HepG2 (cell line): ENCODE measurements at regions not wholly inside any gene's neighbourhood (a gene's known extent, or its start where the extent isn't known, plus 50 kb on each side); places are given as distances from the start of the nearest gene placed in this dataset.

Experiments
- ATAC-seq: fragments of 200-7000 bp; cut with Tn5 transposase; 3 replicates; pipeline ENCODE4 v1.9.1; 2020; ENCODE audit warnings: mild to moderate bottlenecking, moderate library complexity
- BruUV-seq: library from RNA; stranded (reverse); fragments of 400-500 nt; replicated peaks from 2 replicates; lab custom pipeline; 2021; lab: Mats Ljungman, UMichigan
- CTCF ChIA-PET: fragments of 300-600 bp; formaldehyde crosslinking; extraction: SDS; loops from one replicate; lab custom pipeline; 2021; ENCODE audit warnings: low total read pairs, inconsistent platforms, low intra/inter-chr PET ratio; lab: Yijun Ruan, JAX
- POLR2A ChIA-PET: fragments of 350-600 bp; sonication (Branson Sonifier 250); formaldehyde crosslinking; loops from one replicate; lab custom pipeline; 2020; ENCODE audit warnings: antibody characterized with exemption, inconsistent platforms; lab: Yijun Ruan, JAX
- DNase-seq: peaks from one replicate; pipeline ENCODE4 v3.0.0-alpha.2; 2015; ENCODE audit warnings: low spot score
- FAIRE-seq: peaks from 3 replicates; lab custom pipeline; 2011; peaks lifted over from hg19 to GRCh38; lab: Jason Lieb, UNC
- H2AFZ ChIP-seq: one replicate; pipeline ENCODE4 v1.6.1; 2011; ENCODE audit warnings: low read length, inconsistent platforms
- H3K27ac ChIP-seq: fragments of 300-600 bp; 3 replicates; pipeline ENCODE4 v1.8.0; 2011; ENCODE audit warnings: mixed run types, mild to moderate bottlenecking, mixed read lengths, low read length, inconsistent platforms; ENCODE audit not compliant: insufficient read depth; ENCODE audit errors: extremely low read length
- H3K27me3 ChIP-seq, 2 experiments: fragments of 200-600 bp in 1 of 2; 2 replicates in 1 of 2; 3 replicates in 1 of 2; pipeline versions ENCODE4 v1.6.0 to v1.8.0; 2011; ENCODE audit warnings: low read length in 2 of 2, mild to moderate bottlenecking in 2 of 2, moderate library complexity in 2 of 2, inconsistent platforms in 1 of 2; ENCODE audit not compliant: insufficient read depth in 2 of 2, control insufficient read depth in 1 of 2
- H3K36me3 ChIP-seq, 2 experiments: fragments of 200-600 bp in 1 of 2; replicated peaks in 1 of 2; 2 replicates in 1 of 2; 3 replicates in 1 of 2; pipeline versions ENCODE4 v1.5.1 to v1.8.0; 2011; ENCODE audit warnings: low read length in 2 of 2, inconsistent platforms in 1 of 2; ENCODE audit not compliant: insufficient read depth in 2 of 2, control insufficient read depth in 1 of 2
- H3K4me1 ChIP-seq: 2 replicates; pipeline ENCODE4 v1.5.1; 2012; ENCODE audit warnings: low read length, inconsistent platforms; ENCODE audit not compliant: insufficient read depth
- H3K4me2 ChIP-seq: 2 replicates; pipeline ENCODE4 v1.6.0; 2011; ENCODE audit warnings: low read depth, low read length, inconsistent platforms
- H3K4me3 ChIP-seq, 3 experiments: fragments of 200-600 bp in 1 of 3; sonication (generic), shearing (Covaris generic) in 1 of 3; replicated peaks in 1 of 3; 2 replicates each; pipeline ENCODE4 v1.5.1; 2011 to 2016; ENCODE audit warnings: low read length in 3 of 3, inconsistent platforms in 2 of 3, low read depth in 2 of 3, mild to moderate bottlenecking in 2 of 3, control low read depth in 1 of 3, mixed read lengths in 1 of 3; ENCODE audit not compliant: insufficient read depth in 1 of 3
- H3K79me2 ChIP-seq: one replicate; pipeline ENCODE4 v1.6.1; 2011; ENCODE audit warnings: low read length, inconsistent platforms; ENCODE audit not compliant: insufficient read depth
- H3K9ac ChIP-seq: 2 replicates; pipeline ENCODE4 v1.6.0; 2011; ENCODE audit warnings: mild to moderate bottlenecking, low read depth, low read length, inconsistent platforms; ENCODE audit not compliant: insufficient read depth
- H3K9me3 ChIP-seq: 2 replicates; pipeline ENCODE4 v1.5.1; 2012; ENCODE audit warnings: mild to moderate bottlenecking, low read length
- H4K20me1 ChIP-seq: 2 replicates; pipeline ENCODE4 v1.6.0; 2011; ENCODE audit warnings: inconsistent platforms, mild to moderate bottlenecking, low read length, moderate library complexity; ENCODE audit not compliant: insufficient read depth
- AFF4 ChIP-seq: sonication (generic); formaldehyde crosslinking; IDR thresholded peaks from 2 replicates; pipeline ENCODE4 v1.4.0; 2020; ENCODE audit warnings: missing genetic modification reagents
- ATAD3A ChIP-seq: sonication (generic); formaldehyde crosslinking; IDR thresholded peaks from 2 replicates; pipeline ENCODE4 v1.4.0; 2020; ENCODE audit warnings: missing genetic modification reagents
- CEBPB ChIP-seq: IDR thresholded peaks from 2 replicates; pipeline ENCODE4 v1.6.1; 2011; ENCODE audit warnings: low read depth, low read length, improper control_type of control experiment, borderline replicate concordance
- HNRNPLL ChIP-seq: fragments of 200-400 bp; formaldehyde crosslinking; IDR thresholded peaks from 2 replicates; pipeline ENCODE4 v1.6.1; 2017; ENCODE audit warnings: mild to moderate bottlenecking, low read depth, low read length; ENCODE audit not compliant: poor library complexity, severe bottlenecking
- KDM6A ChIP-seq: IDR thresholded peaks from 2 replicates; pipeline ENCODE4 v1.6.1; 2016; ENCODE audit warnings: low read depth
- MAF1 ChIP-seq: sonication (generic); formaldehyde crosslinking; IDR thresholded peaks from 2 replicates; pipeline ENCODE4 v1.5.0; 2020; ENCODE audit warnings: missing genetic modification reagents, borderline replicate concordance
- MATR3 ChIP-seq: sonication (generic); formaldehyde crosslinking; IDR thresholded peaks from 2 replicates; pipeline ENCODE4 v1.4.0; 2020; ENCODE audit warnings: missing genetic modification reagents
- MTF2 ChIP-seq: sonication (generic); formaldehyde crosslinking; IDR thresholded peaks from 2 replicates; pipeline ENCODE4 v1.5.0; 2020; ENCODE audit warnings: missing genetic modification reagents, borderline replicate concordance
- NFIB ChIP-seq: sonication (generic); formaldehyde crosslinking; IDR thresholded peaks from 2 replicates; pipeline ENCODE4 v1.9.0; 2021; ENCODE audit warnings: missing genetic modification reagents, mild to moderate bottlenecking, borderline replicate concordance
- SCMH1 ChIP-seq: sonication (generic); formaldehyde crosslinking; IDR thresholded peaks from 2 replicates; pipeline ENCODE4 v1.9.0; 2021; ENCODE audit warnings: missing genetic modification reagents, mild to moderate bottlenecking, borderline replicate concordance
- SMARCC2 ChIP-seq: fragments of 450-650 bp; IDR thresholded peaks from 2 replicates; pipeline ENCODE4 v1.6.1; 2017; ENCODE audit warnings: antibody characterized with exemption, mild to moderate bottlenecking
- TCF7 ChIP-seq: sonication (generic); IDR thresholded peaks from 2 replicates; pipeline ENCODE4 v1.6.1; 2016; ENCODE audit warnings: antibody characterized with exemption, low read depth
- TP53 ChIP-seq: sonication (generic); formaldehyde crosslinking; conservative IDR thresholded peaks from 2 replicates; pipeline ENCODE4 v1.4.0; 2020; ENCODE audit warnings: missing genetic modification reagents
- ZNF558 ChIP-seq: sonication (generic); formaldehyde crosslinking; IDR thresholded peaks from 2 replicates; pipeline ENCODE4 v1.9.0; 2022; ENCODE audit warnings: mild to moderate bottlenecking, missing genetic modification reagents, borderline replicate concordance
- ZNF639 ChIP-seq: conservative IDR thresholded peaks from 2 replicates; pipeline ENCODE4 v1.6.1; 2018; ENCODE audit warnings: missing genetic modification reagents
- WGBS: methylation state at CpG from one replicate; pipeline ENCODE4 v1.1.6; 2017; ENCODE audit warnings: low lambda C conversion rate; 5-methylcytosine and 5-hydroxymethylcytosine counted together
- in situ Hi-C: cut with HindIII; loops from 2 replicates; pipeline ENCODE4 v1.10.0; 2017; ENCODE audit warnings: low pct_unique_long_range_greater_than_20kb; ENCODE audit not compliant: extremely low pct_ligation_motif_present
- intact Hi-C: fragments of 100-400 bp; cut with micrococcal nuclease; formaldehyde crosslinking; loops from one replicate; pipeline ENCODE4 v1.10.0; 2022; ENCODE audit not compliant: unreplicated experiment

- Histone ChIP-seq H4K20me1 (no peaks in the 10 kb centered on the region), H2AFZ (no peak overlapping the region), H3K4me2 (no peak overlapping the region), H3K79me2 (no peaks in the 10 kb centered on the region), H3K27ac (no peak overlapping the region), H3K9ac (no peak overlapping the region), H3K36me3 (no peaks in the 10 kb centered on the region), H3K4me1 (no peaks in the 10 kb centered on the region), H3K4me3 (no peak overlapping the region), H3K27me3 (no peaks in the 10 kb centered on the region), H3K9me3 (peaks cover 15% of the 10 kb centered on the region)
- intact Hi-C loops, result no loop called here
- in situ Hi-C loops, result no loop called here
- ChIA-PET POLR2A (no interaction called here), CTCF (no interaction called here)
- FAIRE-seq, result no peak
- BruUV-seq, result no TSS peak
- no peak for TF ChIP-seq ZNF639
- TF ChIP-seq HNRNPLL, result no peak
- TF ChIP-seq SMARCC2, result no peak
- no peak for TF ChIP-seq TP53 (CRISPR knock-in tag)
- TF ChIP-seq CEBPB, result no peak
- no peak for TF ChIP-seq SCMH1
- TF ChIP-seq AFF4, result no peak
- TF ChIP-seq ATAD3A (CRISPR knock-in tag), result no peak
- no peak for TF ChIP-seq ZNF558 (CRISPR knock-in tag)
- no peak for TF ChIP-seq KDM6A (CRISPR knock-in tag)
- no peak for TF ChIP-seq MAF1 (CRISPR knock-in tag)
- TF ChIP-seq TCF7, result no peak
- no peak for TF ChIP-seq MTF2 (CRISPR knock-in tag)
- no peak for TF ChIP-seq MATR3 (CRISPR knock-in tag)
- TF ChIP-seq NFIB (CRISPR knock-in tag), result no peak
- 0% methylated on average over 1 of the region's 1 CpG for WGBS
- no peak for DNase-seq
- ATAC-seq, result no peak
Measured at GRCh38 chr5:97797994-97798451, 615.0 kb upstream of the RIOK2 start.
